ENCODE measurements at regions not wholly inside any gene's neighbourhood (a gene's known extent, or its start where the extent isn't known, plus 50 kb on each side); places are given as distances from the start of the nearest gene placed in this dataset.
"Not testable (repeated sequence)": the region's sequence is repeated elsewhere in the genome, so short reads cannot be mapped to it uniquely, and the experiment has no call there.

DNA sequence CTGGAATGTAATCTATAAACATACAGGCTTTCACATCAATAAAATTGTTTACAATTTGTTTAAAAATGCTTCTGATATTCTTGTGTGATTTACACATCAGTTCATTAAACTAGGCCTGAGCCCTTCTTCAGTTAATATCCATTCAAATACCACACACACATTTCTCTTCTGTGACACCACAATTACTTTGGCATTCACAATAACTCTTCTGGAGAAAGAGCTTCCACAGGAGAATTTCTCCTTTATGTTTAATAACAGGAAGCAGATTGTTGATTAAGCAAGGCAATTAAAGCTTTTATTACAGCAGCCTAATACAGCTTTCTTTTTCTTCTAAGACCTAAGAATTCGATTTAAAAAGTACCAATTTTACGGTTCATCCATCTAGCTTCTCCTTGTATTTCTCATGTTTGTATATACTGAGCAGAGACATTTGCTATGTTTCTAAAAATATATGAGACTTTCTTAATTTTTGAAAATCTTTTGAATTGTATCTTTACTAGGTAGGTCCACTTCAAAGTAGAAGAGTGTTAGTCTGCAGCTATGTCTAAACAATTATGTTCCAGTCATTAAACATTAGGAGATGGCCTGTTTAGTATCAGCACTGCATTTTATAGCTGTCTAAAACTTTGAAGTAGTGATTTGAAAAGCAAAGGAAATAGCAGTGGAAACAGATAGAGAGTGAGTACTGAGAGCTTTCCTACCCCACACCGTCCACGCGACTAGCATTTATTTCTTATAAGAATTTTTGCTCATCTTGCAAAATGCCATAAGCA, 511.1 kb upstream of the UBE2E2 start:
- intact Hi-C loops (cut with DNase I), result no loop called here
- DNase-seq (ENCODE audit: low spot score), result no peak

DNA sequence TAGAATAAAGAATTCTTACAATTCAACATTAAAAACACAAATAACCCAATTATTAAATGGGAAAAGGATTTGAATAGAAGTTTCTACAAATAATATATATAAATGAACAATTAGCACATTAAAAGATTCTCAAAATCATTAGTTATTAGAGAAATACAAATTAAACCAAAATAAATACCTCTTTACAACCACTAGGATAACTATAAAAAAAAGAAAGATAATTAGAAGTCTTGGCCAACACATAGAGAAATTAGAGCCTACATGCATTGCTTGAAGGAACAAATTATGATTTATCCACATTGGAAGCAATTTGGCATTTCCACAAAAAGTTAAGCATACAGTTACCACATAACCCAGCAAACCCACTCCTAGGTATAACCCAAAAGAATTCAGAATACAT, 502.3 kb upstream of the UBE2E2 start:
- intact Hi-C loops (cut with DNase I), result no loop called here
- no peak for DNase-seq (ENCODE audit: low spot score)

DNA sequence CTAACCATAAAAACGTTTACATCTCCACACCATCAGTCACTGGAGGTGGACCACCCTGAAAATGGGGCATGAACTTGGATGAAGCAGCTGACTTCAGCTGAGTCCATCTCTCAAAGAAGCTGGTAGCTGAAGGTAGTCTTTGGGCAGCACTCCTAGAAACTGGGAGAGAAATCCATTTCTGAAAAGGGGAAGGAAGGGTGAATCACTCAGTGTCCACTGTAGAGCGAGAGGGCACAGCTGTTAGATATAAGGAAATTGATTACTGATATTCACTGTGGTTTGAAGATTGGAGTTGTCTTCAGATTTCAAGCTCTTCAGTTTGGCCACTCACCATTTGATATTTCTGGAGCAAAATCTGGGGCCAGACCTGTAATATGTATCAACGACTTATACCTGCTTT, 499.0 kb upstream of the UBE2E2 start:
- no peak for DNase-seq (ENCODE audit: low spot score)
- intact Hi-C loops (cut with DNase I), result no loop called here

DNA sequence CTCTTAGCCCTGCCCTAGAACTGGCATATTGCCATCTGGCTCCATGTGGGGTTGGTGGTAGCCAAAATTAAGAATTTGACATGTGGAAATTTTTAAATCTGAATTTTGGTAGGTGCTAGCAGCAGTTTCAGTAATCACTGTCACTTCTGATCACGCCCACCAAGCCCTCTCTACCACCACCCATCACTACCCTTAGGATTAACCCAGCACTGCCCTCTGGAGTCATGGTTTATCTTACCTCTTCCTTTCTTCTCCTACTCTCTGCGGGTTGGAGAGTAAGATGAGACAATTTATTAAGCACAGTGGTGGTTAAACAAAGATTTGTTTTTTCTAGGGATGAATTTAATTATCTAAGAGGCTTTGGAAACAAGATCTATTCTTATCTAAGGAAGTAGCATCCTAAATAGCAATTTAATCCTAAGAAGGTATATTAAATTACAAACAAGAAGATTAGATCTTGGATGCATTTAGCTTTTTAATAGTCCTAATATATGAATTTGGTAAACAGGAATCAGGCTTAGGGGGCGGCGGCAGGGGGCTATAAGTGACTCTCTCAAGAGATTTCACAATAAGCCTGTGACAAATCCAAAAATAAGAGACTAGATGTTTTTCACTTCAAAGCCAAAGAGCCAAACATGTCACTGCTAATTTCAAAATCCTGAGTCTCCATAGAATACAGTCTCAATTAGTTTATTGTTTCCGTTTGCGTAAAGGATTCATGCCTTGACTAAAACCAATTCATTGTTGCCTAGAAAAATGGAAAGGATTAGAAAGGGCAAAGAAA, 498.4 kb upstream of the UBE2E2 start:
- DNase-seq (ENCODE audit: low spot score), result no peak
- intact Hi-C loops (cut with DNase I), result no loop called here

DNA sequence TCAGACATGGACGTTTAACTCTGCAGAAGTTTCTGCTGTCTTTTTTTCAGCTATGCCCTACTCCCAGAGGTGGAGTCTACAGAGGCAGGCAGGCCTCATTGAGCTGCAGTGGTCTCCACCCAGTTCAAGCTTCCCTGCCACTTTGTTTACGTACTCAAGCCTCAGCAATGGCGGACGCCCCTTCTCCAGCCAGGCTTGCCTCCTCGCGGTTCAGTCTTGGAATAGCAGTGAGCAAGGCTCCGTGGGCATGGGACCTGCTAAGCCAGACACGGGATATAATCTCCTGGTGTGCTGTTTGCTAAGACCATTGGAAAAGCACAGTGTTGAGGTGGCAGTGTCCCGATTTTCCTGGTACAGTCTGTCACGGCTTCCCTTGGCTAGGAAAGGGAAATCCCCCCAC, 496.2 kb upstream of the UBE2E2 start:
- intact Hi-C loops (cut with DNase I); DNase-seq (ENCODE audit: low spot score): not testable (repeated sequence)

DNA sequence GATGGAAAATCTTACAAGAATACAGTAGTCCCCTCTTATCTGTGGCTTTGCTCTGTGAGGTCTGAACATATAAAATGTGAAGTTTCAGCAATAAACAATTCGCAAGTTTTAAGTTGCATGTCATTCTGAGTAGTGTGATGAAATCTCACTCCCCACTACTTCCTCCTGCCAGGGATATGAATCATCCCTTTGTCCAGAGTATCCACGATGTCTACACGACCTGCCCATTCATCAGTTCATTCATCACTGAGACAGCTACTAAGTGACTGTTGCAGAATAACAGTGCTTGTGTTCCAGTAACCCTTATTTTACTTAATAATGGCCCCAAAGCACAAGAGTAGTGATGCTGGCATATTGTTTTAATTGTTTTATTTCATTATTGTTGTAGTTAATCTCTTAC, 489.2 kb upstream of the UBE2E2 start:
- intact Hi-C loops (cut with DNase I), result no loop called here
- DNase-seq (ENCODE audit: low spot score), result no peak

DNA sequence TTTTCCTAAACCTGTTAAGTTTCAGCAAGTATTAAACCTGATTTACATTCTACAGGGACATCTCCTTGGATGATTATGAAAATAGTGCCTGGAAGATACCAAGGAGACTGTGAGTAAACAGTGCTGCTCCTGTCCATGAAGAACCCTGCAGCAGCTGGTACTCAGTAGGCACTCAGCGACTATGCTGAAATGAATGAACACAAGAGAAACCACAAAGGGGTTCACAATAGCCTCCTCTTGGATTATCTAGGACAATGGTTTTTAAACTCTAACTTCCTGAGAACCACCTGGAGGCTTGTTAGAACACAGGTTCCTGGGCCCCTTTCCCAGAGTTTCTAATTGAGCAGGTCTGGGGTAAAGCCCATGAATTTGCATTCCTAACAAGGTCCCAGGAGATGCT, 488.4 kb upstream of the UBE2E2 start:
- no peak for DNase-seq (ENCODE audit: low spot score)
- intact Hi-C loops (cut with DNase I), result no loop called here

DNA sequence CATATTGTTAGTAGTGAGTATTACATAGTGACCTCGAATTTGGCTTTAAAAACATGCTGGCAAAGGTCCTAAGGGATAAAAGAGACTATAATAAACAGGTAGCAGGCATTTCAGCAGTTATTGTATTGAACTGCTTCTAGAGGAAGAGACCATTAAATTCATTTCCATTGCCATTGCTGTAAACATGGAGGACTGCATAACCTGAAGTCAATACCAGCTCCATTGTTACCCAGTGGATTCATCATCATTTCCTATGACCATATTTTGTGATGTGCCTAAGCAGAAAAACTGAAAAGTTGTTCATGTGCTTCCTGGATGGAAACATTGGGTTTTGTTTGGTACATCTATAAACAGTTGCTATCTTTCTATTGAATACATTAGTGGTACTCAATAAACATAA, 482.5 kb upstream of the UBE2E2 start:
- no peak for DNase-seq (ENCODE audit: low spot score)
- intact Hi-C loops (cut with DNase I), result no loop called here

DNA sequence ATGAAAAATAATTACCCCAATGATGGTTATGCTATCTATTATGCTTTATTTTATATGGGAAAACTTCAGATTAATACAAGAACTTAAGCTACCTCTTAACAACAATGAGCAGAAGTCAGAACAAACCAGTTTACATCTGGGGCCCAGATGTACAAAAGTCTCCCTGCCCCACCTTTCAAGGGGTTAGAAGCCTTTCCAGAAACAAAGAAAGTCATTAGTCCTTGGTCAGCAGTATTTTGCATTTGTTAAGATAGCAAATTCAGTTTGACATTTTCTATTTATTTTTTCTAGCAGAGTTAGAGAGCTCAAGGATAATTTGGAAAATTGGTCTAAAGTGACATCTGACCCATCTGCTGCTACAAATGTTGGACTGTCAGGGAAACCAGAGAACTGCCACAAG, 478.7 kb upstream of the UBE2E2 start:
- intact Hi-C loops (cut with DNase I), result no loop called here
- DNase-seq (ENCODE audit: low spot score), result no peak

DNA sequence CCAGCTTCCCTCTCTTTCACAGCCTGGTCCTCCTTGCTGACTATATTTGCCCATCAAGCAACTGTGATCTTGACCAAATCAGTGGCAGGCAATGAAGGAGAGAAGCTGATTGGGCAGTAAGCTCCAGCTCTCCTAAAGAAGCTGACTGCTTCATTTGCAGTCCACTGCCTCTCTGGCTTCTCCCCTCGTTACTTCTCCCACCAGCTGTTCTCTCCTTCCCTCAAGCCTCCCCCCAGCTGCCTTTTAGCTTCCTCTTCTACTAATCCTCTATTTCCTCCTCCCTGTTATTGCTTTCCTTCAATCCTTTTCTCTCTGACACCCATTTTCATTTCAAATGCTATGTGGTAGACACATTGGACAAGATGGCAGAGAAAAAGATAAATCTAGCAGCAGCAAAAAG, 474.7 kb upstream of the UBE2E2 start:
- no peak for DNase-seq (ENCODE audit: low spot score)

DNA sequence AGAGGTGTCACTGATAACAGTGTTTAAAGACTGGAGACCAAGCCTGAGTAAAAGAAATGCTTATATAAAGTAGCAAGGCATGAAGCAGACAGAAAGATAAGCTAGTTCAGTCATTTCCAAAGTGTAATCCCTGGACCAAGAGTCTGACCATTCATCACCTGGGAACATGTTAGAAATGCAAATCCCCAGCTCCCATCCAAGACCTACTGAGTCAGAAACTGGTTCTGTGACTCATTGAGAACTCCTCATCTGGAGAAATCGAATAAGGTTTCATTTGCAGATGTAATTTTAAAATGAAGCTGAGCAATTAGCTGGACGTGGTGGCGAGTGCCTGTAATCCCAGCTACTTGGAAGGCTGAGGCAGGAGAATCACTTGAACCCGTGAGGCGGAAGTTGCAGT, 473.9 kb upstream of the UBE2E2 start:
- intact Hi-C loops (cut with DNase I), result no loop called here
- no peak for DNase-seq (ENCODE audit: low spot score)

More for the DNA sequence above, 474.7 kb upstream of the UBE2E2 start:
- intact Hi-C loops (cut with DNase I), result no loop called here

DNA sequence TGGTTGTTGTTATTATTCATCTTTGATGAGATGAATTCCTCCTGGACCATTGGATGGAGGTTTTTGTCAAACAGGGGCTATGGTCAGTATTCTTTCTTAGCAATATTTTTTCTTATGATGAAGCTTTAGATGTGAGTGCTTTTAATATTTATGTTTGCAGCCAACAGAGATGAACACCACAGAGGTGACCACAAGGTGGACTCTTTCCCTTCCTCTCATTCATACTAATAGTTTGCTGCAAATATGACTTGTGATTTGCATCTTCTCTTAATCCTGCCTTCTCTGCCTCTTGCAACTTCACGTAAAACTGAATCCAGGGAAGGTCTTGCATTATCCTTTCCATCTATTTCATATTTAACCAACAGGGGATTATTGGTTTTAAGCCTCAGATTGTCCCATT, 473.1 kb upstream of the UBE2E2 start:
- intact Hi-C loops (cut with DNase I), result no loop called here
- no peak for DNase-seq (ENCODE audit: low spot score)

DNA sequence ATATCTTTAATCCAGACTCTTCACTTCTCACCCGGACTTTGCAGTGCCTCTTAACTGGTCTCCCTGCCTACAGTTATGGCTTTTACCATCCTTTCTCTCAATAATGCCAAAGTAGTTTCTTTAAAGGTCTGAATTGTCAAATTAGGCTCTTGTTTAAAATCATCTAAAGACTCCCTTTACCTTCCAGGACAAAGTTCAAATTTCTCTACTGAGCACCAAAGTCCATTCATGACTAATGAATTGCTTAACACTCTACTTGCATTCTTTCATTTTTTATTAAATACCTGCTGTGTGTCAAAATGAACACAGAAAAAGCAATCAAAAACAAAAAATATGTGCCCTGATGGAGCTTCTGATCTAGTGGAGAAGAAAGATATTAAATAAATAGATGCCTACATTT, 472.4 kb upstream of the UBE2E2 start:
- intact Hi-C loops (cut with DNase I), result no loop called here

DNA sequence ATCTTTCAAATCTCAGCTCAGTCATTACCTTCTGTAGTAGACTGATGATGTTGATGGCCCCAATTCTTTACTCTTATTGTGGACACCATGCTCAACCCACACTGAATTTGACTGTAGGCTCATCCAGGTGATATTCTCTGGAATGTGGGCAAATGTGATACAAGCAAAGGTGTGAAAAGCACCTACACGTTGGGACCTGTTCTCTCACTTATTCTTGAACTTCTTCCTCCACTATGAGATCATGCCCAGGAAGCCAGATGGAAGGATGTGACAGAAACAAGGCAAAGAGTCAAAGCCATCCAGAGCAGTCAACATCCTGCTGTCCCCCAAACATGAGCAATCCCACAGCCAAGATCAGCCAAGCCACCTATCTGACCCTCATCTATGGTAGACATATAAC, 471.2 kb upstream of the UBE2E2 start:
- intact Hi-C loops (cut with DNase I), result no loop called here
- DNase-seq (ENCODE audit: low spot score), result no peak

More for the DNA sequence above, 472.4 kb upstream of the UBE2E2 start:
- no peak for DNase-seq (ENCODE audit: low spot score)

DNA sequence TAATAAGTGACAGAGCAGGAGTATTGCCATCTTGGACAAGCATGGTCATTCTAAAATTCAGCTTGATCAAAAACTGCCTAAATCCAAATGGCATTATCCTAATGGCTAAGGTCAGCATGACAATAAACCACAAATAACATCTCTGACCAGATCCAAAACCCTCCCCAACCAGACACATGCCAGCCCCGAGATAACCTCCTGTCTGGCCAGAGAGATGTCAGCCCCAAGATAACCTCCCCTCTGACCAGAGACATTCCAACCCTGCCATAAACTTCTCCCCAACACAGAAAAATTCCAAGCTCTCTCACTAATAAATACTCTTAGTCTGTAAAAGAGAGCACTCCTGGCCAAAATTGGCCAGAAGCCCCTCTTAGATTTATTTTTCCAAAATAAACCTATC, 470.5 kb upstream of the UBE2E2 start:
- intact Hi-C loops (cut with DNase I), result no loop called here
- no peak for DNase-seq (ENCODE audit: low spot score)

DNA sequence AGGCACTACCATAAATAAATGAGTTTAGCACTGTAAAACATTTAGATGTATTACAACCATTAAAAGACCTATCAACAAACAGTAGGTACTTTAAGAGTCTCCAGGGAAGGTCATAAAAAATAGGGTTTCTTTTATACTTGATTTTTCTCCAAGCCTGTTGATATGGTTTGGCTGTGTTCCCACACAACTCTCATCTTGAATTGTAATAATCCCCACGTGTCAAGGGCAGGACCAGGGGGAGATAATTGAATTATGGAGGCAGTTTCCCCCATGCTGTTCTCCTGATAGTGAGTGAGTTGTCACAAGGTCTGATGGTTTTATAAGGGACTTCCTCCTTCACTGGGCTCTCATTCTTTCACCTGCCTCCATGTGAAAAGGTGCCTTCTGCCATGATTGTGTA, 468.9 kb upstream of the UBE2E2 start:
- intact Hi-C loops (cut with DNase I), result no loop called here
- DNase-seq (ENCODE audit: low spot score), result no peak

DNA sequence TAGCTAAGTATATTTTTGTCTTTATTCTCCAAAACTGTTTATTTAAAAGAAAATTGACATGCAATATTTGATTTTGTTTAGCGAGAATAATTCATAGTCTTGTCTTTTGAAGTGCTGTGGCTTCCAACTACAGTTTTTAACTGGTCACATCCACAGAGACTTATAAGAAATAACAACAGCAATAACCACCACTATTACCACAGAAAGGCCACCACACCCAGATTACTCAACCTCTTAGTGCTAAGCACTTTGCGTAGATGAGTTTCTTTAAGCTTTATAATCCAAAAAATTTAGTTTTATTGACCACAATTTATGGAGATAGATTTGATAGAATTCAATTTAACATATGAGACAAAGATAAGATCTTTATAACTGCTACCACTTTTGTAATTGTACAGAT, 468.4 kb upstream of the UBE2E2 start:
- DNase-seq (ENCODE audit: low spot score), result no peak
- intact Hi-C loops (cut with DNase I), result no loop called here

DNA sequence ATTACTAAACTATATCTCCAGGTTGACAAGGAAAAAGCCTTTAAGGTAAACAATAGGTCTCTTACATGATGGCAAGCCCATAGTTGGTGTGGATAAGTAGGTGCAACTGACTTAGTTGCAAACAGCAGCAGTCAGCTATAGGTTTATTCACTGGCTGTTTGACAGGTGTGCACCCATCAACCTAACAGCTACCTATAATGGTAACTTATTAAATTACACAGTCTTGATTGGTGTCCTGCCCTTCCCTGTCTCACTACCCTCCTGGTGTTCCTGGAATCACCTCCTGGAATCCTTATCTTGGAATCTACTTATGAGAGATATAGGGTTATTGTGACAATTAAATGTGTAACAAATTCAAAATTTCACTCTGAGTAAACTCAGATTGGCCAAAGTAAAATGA, 467.8 kb upstream of the UBE2E2 start:
- intact Hi-C loops (cut with DNase I), result no loop called here

DNA sequence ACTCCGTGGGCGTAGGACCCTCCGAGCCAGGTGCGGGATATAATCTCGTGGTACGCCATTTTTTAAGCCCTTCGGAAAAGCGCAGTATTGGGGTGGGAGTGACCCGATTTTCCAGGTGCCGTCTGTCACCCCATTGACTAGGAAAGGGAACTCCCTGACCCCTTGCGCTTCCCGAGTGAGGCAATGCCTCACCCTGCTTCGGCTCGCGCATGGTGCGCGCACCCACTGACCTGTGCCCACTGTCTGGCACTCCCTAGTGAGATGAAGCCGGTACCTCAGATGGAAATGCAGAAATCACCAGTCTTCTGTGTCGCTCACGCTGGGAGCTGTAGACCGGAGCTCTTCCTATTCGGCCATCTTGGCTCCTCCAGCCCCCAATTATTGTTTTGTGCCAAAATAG, 459.7 kb upstream of the UBE2E2 start:
- DNase-seq (ENCODE audit: low spot score); intact Hi-C loops (cut with DNase I): not testable (repeated sequence)

More for the DNA sequence above, 467.8 kb upstream of the UBE2E2 start:
- DNase-seq (ENCODE audit: low spot score), result no peak

DNA sequence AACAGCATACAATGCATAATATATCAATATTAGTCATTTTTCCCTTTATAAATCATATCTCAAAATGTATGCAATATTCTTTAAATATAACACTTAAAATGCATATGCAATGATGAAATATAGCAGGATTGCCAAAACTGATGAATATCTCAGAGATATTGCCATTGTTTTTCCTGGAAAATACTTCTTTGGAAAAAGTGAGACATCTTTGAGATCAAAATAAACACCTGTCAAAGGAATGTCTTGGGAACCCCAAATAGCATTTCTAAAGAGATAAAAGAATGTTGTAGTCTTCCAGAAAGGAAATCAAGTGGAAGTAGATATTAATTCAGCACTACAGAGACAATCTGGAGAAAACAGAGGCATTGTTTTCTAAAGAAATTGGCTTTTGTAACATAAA, 457.8 kb upstream of the UBE2E2 start:
- DNase-seq (ENCODE audit: low spot score), result no peak
- intact Hi-C loops (cut with DNase I), result no loop called here

DNA sequence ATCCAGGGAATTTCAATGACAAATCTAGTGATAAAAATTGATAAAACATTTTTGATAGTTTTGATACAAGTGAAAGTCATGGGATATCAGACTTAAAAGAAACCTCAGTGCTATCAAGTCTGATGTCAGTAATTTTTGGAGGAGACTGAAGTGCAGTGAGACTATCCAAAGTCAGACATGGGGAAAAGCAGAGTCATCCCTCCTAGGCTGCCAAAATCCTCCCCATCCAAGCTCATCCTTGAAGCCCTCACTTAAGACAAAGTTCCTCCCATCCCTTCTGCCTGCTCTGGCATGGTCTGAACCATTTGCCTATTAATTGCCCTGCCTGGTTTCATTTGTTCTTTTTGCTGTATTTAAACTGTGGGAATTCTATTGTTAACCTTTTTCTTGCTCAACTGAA, 456.9 kb upstream of the UBE2E2 start:
- no peak for DNase-seq (ENCODE audit: low spot score)
- intact Hi-C loops (cut with DNase I), result no loop called here

Data from cardiac septum (tissue), 1 donor.